ENCODE measurements at regions not wholly inside any gene's neighbourhood (a gene's known extent, or its start where the extent isn't known, plus 50 kb on each side); places are given as distances from the start of the nearest gene placed in this dataset.
A peak's percentile ranks its signal among the peaks of the same experiment; 100 is the strongest.

DNA sequence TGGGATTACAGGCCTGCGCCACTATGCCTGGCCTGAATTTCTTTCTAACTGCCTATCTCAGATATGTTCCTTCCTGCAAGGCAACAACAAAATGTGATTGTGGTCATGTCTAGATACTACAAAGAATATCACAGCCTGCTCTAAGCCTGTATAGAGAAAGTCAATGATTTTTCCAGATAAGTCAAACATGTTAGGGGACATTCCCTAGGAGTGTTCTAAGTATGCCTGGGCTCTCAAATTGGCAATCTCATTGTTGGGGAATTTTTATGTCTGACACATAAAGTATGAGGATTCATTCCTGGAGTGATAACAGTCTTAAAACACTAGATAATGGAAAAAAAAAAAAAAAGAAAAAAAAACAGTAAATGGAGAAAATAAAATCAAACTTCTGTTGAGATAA, 406.1 kb downstream of the GATA3 start:
- Mint-ChIP-seq H3K27me3 (peaks cover 7% of the 10 kb centered on the region), H3K4me3 (no peak overlapping the region), H3K27ac (no peak overlapping the region), H3K36me3 (ENCODE audit: low read depth) (no peaks in the 10 kb centered on the region), H3K4me1 (ENCODE audit: low read depth) (peaks cover 7% of the 10 kb centered on the region), H3K9me3 (no peaks in the 10 kb centered on the region)
- intact Hi-C loops (cut with micrococcal nuclease) = no loop called here
- ATAC-seq (no peak), DNase-seq (no peak)
- TF ChIP-seq, protein P1, sequence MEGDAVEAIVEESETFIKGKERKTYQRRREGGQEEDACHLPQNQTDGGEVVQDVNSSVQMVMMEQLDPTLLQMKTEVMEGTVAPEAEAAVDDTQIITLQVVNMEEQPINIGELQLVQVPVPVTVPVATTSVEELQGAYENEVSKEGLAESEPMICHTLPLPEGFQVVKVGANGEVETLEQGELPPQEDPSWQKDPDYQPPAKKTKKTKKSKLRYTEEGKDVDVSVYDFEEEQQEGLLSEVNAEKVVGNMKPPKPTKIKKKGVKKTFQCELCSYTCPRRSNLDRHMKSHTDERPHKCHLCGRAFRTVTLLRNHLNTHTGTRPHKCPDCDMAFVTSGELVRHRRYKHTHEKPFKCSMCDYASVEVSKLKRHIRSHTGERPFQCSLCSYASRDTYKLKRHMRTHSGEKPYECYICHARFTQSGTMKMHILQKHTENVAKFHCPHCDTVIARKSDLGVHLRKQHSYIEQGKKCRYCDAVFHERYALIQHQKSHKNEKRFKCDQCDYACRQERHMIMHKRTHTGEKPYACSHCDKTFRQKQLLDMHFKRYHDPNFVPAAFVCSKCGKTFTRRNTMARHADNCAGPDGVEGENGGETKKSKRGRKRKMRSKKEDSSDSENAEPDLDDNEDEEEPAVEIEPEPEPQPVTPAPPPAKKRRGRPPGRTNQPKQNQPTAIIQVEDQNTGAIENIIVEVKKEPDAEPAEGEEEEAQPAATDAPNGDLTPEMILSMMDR (IDR thresholded peaks at IDR 0.05) = no peak
- ChIA-PET CTCF (no interaction called here), POLR2A (no interaction called here)

- H3K4me1 Mint-ChIP-seq (ENCODE audit: low read depth) = peaks cover 7% of the 10 kb centered on the region
- H3K27me3 Mint-ChIP-seq = peaks cover 11% of the 10 kb centered on the region
- H3K36me3 Mint-ChIP-seq (ENCODE audit: low read depth) = no peaks in the 10 kb centered on the region
- POLR2A ChIA-PET = no interaction called here
- TF ChIP-seq, protein P1 (IDR thresholded peaks at IDR 0.05) = no peak
- H3K27ac Mint-ChIP-seq = no peak overlapping the region
- no peaks in the 10 kb centered on the region for H3K9me3 Mint-ChIP-seq
- no peak overlapping the region for H3K4me3 Mint-ChIP-seq
- CTCF ChIA-PET = interaction anchor here (0.7 to 0.8 kb wide), 2 partner anchors 13 to 238 kb away, joined by 3 read pairs; no protein-coding TSS in a partner anchor
- no peak for DNase-seq
- ATAC-seq = no peak
- intact Hi-C loops (cut with micrococcal nuclease) = no loop called here
Measured at GRCh38 chr10:8462565-8462964, 408.1 kb downstream of the GATA3 start.

DNA sequence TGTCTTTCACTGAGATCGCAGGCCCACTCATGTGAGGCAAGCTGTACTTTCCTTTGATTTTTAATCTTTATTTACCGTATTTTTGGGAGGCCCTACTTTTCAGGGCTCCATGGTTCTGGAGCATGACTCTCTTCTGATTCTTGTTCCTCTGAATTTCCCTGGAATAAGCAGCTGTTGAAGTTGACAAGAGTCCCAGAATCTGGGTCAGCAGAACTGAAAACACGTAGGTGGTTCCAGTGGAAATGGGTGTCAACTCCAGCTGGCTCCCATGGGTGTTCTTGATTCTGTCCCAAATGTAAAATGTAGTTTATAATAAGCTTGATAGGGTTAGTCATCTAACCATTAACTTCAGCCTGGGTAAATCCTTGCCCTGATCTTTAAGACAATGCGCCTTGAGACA, 409.4 kb downstream of the GATA3 start:
- CTCF ChIA-PET = interaction anchor here (1.1 kb wide), 1 partner anchor 40 kb away, joined by 3 read pairs; no protein-coding TSS in a partner anchor
- Mint-ChIP-seq H3K9me3 (no peaks in the 10 kb centered on the region), H3K4me3 (no peak overlapping the region), H3K4me1 (ENCODE audit: low read depth) (peaks cover 7% of the 10 kb centered on the region), H3K36me3 (ENCODE audit: low read depth) (no peaks in the 10 kb centered on the region), H3K27ac (no peak overlapping the region), H3K27me3 (peaks cover 14% of the 10 kb centered on the region)
- ATAC-seq (no peak), DNase-seq (no peak)
- POLR2A ChIA-PET = no interaction called here
- intact Hi-C loops (cut with micrococcal nuclease) = no loop called here
- TF ChIP-seq, protein P1 (IDR thresholded peaks at IDR 0.05) = no peak

DNA sequence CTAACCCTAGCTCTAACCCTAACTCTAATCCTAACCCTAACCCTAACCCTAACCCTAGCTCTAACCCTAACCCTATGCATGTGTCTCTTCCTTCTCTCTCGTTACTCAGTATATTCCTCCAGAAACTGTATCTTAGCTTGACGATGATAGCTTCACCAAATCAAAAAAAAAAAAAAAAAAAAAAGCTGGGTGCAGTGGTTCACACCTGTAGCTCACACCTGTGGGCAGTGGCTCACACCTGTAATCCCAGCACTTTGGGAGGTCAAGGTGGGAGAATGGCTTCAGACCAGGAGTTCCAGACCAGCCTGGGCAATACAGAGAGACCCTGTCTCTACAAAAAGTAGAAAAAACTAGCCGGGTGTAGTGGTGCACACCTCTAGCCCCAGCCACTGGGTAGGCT, 414.0 kb downstream of the GATA3 start:
- CTCF ChIA-PET = interaction anchor here (1.4 kb wide), 1 partner anchor 22 kb away, joined by 6 read pairs; no protein-coding TSS in a partner anchor

GRCh38 chr10:8473205-8473604, 418.7 kb downstream of the GATA3 start:
- intact Hi-C loops (cut with micrococcal nuclease) = loop anchor here (10.0 kb wide), 1 partner anchor 428 kb away; no protein-coding TSS in a partner anchor
- Mint-ChIP-seq H3K27me3 (peaks cover 11% of the 10 kb centered on the region), H3K36me3 (ENCODE audit: low read depth) (peaks cover 4% of the 10 kb centered on the region), H3K4me3 (no peak overlapping the region), H3K27ac (no peak overlapping the region), H3K9me3 (peaks cover 6% of the 10 kb centered on the region), H3K4me1 (ENCODE audit: low read depth) (peaks cover 2% of the 10 kb centered on the region)
- TF ChIP-seq, protein P1 (IDR thresholded peaks at IDR 0.05) = no peak
- POLR2A ChIA-PET = interaction anchor here (0.5 kb wide), 1 partner anchor 13 kb away, joined by 4 read pairs; no protein-coding TSS in a partner anchor
- ATAC-seq (no peak), DNase-seq (peak; percentile 23)
- CTCF ChIA-PET = interaction anchor here (0.7 kb wide), 1 partner anchor 605 kb away, joined by 3 read pairs; no protein-coding TSS in a partner anchor

More for the DNA sequence above, 414.0 kb downstream of the GATA3 start:
- TF ChIP-seq, protein P1 (IDR thresholded peaks at IDR 0.05) = no peak
- ATAC-seq (no peak), DNase-seq (no peak)
- no peak overlapping the region for H3K4me3 Mint-ChIP-seq
- intact Hi-C loops (cut with micrococcal nuclease) = no loop called here
- no peaks in the 10 kb centered on the region for H3K36me3 Mint-ChIP-seq (ENCODE audit: low read depth)
- peaks cover 2% of the 10 kb centered on the region for H3K4me1 Mint-ChIP-seq (ENCODE audit: low read depth)
- POLR2A ChIA-PET = no interaction called here
- peaks cover 7% of the 10 kb centered on the region for H3K27me3 Mint-ChIP-seq
- no peak overlapping the region for H3K27ac Mint-ChIP-seq
- H3K9me3 Mint-ChIP-seq = no peaks in the 10 kb centered on the region

Data from activated CD8-positive, alpha-beta T cell treated with anti-CD3 and anti-CD28 coated beads for 36 hours (primary cell).